Hippocampal formation (tissue), 2 donors: ENCODE measurements at regions not wholly inside any gene's neighbourhood (a gene's known extent, or its start where the extent isn't known, plus 50 kb on each side); places are given as distances from the start of the nearest gene placed in this dataset.

ENCODE experiments used
- DNase-seq, 2 donors: peaks; one replicate each; lab custom pipeline; 2025; lab: John Stamatoyannopoulos, UW

DNA sequence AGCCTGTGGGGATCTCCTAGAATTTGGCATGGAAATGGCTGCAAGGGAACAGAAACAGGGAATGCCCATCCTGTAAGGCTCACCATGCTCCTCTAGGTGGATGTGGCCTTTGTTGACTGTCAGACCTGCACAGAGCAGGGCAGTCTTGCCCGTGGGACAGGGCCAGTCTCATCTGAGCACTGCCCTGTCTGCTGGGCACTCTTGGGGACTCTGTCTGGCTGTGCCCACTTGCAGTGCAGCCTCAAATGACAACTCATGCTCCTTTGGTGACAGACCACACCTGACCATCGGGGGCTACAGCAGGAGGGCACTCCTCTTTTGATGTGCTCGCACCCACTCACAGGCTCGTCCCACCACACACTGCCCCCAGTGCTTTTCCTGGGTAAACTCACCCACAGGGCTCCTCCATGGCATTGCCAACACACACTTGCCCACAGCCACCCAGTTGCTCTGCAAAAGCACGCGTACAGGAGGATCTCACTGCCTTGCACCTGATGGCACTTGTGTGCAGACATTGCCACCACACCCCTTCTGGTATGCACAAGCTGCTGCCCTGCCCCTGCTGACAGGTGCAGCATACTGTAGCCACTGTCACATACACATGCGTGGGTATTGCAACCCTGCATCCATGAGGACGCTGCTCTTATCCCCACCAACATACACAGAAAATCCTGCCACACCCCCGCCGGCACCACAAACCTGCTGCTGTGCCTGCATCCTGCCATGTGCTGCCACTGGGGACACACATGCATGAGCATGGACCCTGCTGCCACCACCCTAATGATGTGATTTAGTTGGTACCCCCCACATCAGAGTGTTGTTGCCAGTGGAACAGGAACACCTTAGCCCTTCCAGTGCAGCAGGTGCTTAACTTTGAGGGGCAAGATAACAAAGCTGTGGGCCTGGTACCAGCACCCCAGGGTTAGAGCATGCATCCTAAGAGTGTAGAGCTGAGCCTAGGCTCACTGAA, 100.1 kb upstream of the ARHGEF9 start:
- no peak for DNase-seq

DNA sequence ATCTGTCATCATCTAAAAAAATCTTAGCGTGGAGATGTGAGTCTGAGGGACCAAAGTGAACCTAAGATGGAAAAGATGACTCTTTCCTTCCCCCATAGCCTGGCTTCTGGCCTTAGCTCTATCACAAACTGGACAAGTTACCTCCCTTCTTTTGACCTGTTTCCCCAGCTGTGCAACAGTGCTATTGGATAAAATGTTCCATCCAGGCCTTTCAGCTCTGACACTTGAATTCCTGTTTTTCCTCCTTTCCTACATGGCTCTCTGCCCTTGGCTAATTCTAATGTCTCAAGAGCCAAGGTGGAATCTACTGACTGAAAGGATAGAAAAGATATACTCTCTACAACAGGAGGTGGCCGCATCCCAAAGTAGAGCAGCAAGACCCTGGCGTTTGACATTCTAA, 84.5 kb upstream of the ARHGEF9 start:
- no peak for DNase-seq

DNA sequence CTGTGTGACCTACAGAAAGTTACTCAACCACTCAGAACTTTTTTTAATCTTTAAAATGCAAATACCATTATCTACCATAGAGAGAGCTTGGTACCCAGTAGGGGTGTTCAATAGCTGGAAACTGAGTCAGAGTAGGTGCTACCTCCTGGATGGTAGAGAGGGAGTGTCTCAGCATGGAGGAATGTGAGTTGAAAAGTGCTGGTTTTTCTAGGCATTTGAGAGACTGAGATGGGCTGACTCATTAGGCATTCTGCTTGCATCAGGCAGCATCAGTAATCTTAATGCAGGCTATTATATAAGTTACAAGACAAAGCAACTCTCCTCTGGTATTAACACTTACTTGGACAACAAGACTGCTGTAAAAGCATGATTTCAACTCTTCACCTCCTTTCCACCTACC, 70.9 kb upstream of the ARHGEF9 start:
- DNase-seq = no peak

DNA sequence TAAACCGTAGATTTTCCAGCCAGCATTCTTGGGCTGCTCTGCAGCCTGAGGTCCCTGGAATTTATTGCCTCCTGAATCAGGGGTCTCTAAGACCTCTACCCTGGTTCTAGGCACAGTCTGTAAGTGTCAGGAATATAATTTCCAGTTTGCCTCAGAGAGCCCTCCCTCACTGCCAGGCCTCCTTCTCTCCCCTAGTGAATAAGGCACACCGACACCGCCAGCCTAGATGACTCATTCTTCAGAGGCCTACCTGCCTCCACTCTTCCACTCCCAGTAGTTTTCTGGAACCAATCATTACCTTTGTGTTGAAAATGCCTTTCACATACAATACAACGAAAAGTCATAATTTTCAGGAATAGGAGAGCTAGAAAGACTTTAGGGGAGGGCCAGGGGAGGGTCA, 50.3 kb upstream of the ARHGEF9 start:
- no peak for DNase-seq
